DMS114 treated with DMSO at 0.1 percent for 48 hours (cell line): ENCODE measurements at regions not wholly inside any gene's neighbourhood (a gene's known extent, or its start where the extent isn't known, plus 50 kb on each side); places are given as distances from the start of the nearest gene placed in this dataset.

Experiments
- DNase-seq: peaks from one replicate; lab custom pipeline; 2025; ENCODE audit not compliant: unreplicated experiment; lab: John Stamatoyannopoulos, UW

GRCh38 chr1:112196731-112197130, 199.3 kb upstream of the CTTNBP2NL start:
- no peak for DNase-seq

- DNase-seq = no peak
These were observed 186.5 kb upstream of the CTTNBP2NL start for GRCh38 chr1:112209493-112209892.

- no peak for DNase-seq
These were observed 176.7 kb upstream of the CTTNBP2NL start for GRCh38 chr1:112219267-112219666.

GRCh38 chr1:112230232-112230631, 165.8 kb upstream of the CTTNBP2NL start:
- no peak for DNase-seq

- DNase-seq = no peak
These were observed 164.7 kb upstream of the CTTNBP2NL start for GRCh38 chr1:112231331-112231730.

- no peak for DNase-seq
These were observed 163.2 kb upstream of the CTTNBP2NL start for GRCh38 chr1:112232848-112233247.

GRCh38 chr1:112234710-112235109, 161.3 kb upstream of the CTTNBP2NL start:
- no peak for DNase-seq

- no peak for DNase-seq
These were observed 157.9 kb upstream of the CTTNBP2NL start for GRCh38 chr1:112237983-112238545.

GRCh38 chr1:112239683-112240330, 156.2 kb upstream of the CTTNBP2NL start:
- DNase-seq = no peak

- DNase-seq = no peak
These were observed 153.5 kb upstream of the CTTNBP2NL start for GRCh38 chr1:112242470-112242869.

- DNase-seq = no peak
These were observed 151.9 kb upstream of the CTTNBP2NL start for GRCh38 chr1:112244131-112244530.

GRCh38 chr1:112245114-112245513, 150.9 kb upstream of the CTTNBP2NL start:
- no peak for DNase-seq

- no peak for DNase-seq
These were observed 148.9 kb upstream of the CTTNBP2NL start for GRCh38 chr1:112247036-112247597.

- no peak for DNase-seq
These were observed 148.1 kb upstream of the CTTNBP2NL start for GRCh38 chr1:112247961-112248360.

GRCh38 chr1:112250892-112251291, 145.1 kb upstream of the CTTNBP2NL start:
- DNase-seq = no peak

GRCh38 chr1:112251766-112252506, 144.1 kb upstream of the CTTNBP2NL start:
- DNase-seq = no peak

GRCh38 chr1:112253366-112253765, 142.6 kb upstream of the CTTNBP2NL start:
- no peak for DNase-seq

- DNase-seq = no peak
These were observed 140.9 kb upstream of the CTTNBP2NL start for GRCh38 chr1:112255080-112255479.

- no peak for DNase-seq
These were observed 139.6 kb upstream of the CTTNBP2NL start for GRCh38 chr1:112256411-112256810.

- DNase-seq = no peak
These were observed 138.8 kb upstream of the CTTNBP2NL start for GRCh38 chr1:112257043-112257835.

- no peak for DNase-seq
These were observed 135.3 kb upstream of the CTTNBP2NL start for GRCh38 chr1:112260699-112261098.
